CD4-positive, alpha-beta T cell treated with Interleukin-15 for 1 hour (primary cell): ENCODE measurements at regions not wholly inside any gene's neighbourhood (a gene's known extent, or its start where the extent isn't known, plus 50 kb on each side); places are given as distances from the start of the nearest gene placed in this dataset.
"Not testable (repeated sequence)": the region's sequence is repeated elsewhere in the genome, so short reads cannot be mapped to it uniquely, and the experiment has no call there.

Source experiments
- DNase-seq: peaks from one replicate; pipeline ENCODE4 v3.0.0-alpha.2; 2020

- DNase-seq: no peak
These were observed 84.8 kb upstream of the ASB18 start for GRCh38 chr2:236348976-236349375.

- no peak for DNase-seq
These were observed 86.2 kb upstream of the ASB18 start for GRCh38 chr2:236350426-236350825.

- DNase-seq: no peak
These were observed 87.8 kb upstream of the ASB18 start for GRCh38 chr2:236351966-236352525.

- no peak for DNase-seq
These were observed 88.8 kb upstream of the ASB18 start for GRCh38 chr2:236352761-236353593.

GRCh38 chr2:236353594-236353942 lies 89.4 kb upstream of the ASB18 start:
- DNase-seq: no peak

- no peak for DNase-seq
These were observed 90.1 kb upstream of the ASB18 start for GRCh38 chr2:236354056-236354940.

- no peak for DNase-seq
These were observed 90.9 kb upstream of the ASB18 start for GRCh38 chr2:236354973-236355595.

GRCh38 chr2:236355911-236356310 lies 91.7 kb upstream of the ASB18 start:
- no peak for DNase-seq

- DNase-seq: not testable (repeated sequence)
These were observed 92.1 kb upstream of the ASB18 start for GRCh38 chr2:236356321-236356720.

GRCh38 chr2:236358482-236358881 lies 94.3 kb upstream of the ASB18 start:
- not testable (repeated sequence) for DNase-seq

- DNase-seq: no peak
These were observed 95.3 kb upstream of the ASB18 start for GRCh38 chr2:236359426-236360045.

GRCh38 chr2:236360496-236360895 lies 96.3 kb upstream of the ASB18 start:
- DNase-seq: no peak

GRCh38 chr2:236363711-236364277 lies 99.6 kb upstream of the ASB18 start:
- DNase-seq: no peak

GRCh38 chr2:236365258-236366048 lies 101.2 kb upstream of the ASB18 start:
- no peak for DNase-seq

- DNase-seq: no peak
These were observed 101.8 kb upstream of the ASB18 start for GRCh38 chr2:236366049-236366387.

GRCh38 chr2:236366397-236366796 lies 102.2 kb upstream of the ASB18 start:
- DNase-seq: peak; percentile 43

- no peak for DNase-seq
These were observed 103.5 kb upstream of the ASB18 start for GRCh38 chr2:236367506-236368289.

- no peak for DNase-seq
These were observed 105.5 kb upstream of the ASB18 start for GRCh38 chr2:236369661-236370062.

GRCh38 chr2:236370847-236371409 lies 106.7 kb upstream of the ASB18 start:
- DNase-seq: no peak

- no peak for DNase-seq
These were observed 111.8 kb upstream of the ASB18 start for GRCh38 chr2:236375973-236376476.
